Chondrocyte (in vitro differentiated cells): ENCODE measurements at regions not wholly inside any gene's neighbourhood (a gene's known extent, or its start where the extent isn't known, plus 50 kb on each side); places are given as distances from the start of the nearest gene placed in this dataset.

Source experiments
- DNase-seq: peaks from one replicate; pipeline ENCODE4 v3.0.0; 2021; ENCODE audit warnings: mixed read lengths, low spot score
- H3K27ac Mint-ChIP-seq: one replicate; pipeline ENCODE4 v1.8.0; 2021; ENCODE audit warnings: mild to moderate bottlenecking, moderate library complexity, mixed read lengths; ENCODE audit not compliant: unreplicated experiment
- H3K27me3 Mint-ChIP-seq: 2 replicates; pipeline ENCODE4 v1.8.0; 2021; ENCODE audit warnings: low read depth, mixed read lengths
- H3K36me3 Mint-ChIP-seq: 2 replicates; pipeline ENCODE4 v1.8.0; 2021; ENCODE audit warnings: low read depth, mixed read lengths
- H3K4me1 Mint-ChIP-seq: 2 replicates; pipeline ENCODE4 v1.8.0; 2021; ENCODE audit warnings: low read depth, mild to moderate bottlenecking, mixed read lengths
- H3K4me3 Mint-ChIP-seq: one replicate; pipeline ENCODE4 v1.8.0; 2021; ENCODE audit warnings: mild to moderate bottlenecking, moderate library complexity, mixed read lengths; ENCODE audit not compliant: unreplicated experiment
- H3K9me3 Mint-ChIP-seq: 2 replicates; pipeline ENCODE4 v1.8.0; 2021; ENCODE audit warnings: low read depth, mixed read lengths
- TF ChIP-seq, protein P1 (sequence below): fragments of 200-600 bp; sonication (generic); IDR thresholded peaks from 2 replicates; pipeline ENCODE4 v1.5.0; 2021; ENCODE audit warnings: antibody characterized with exemption, mild to moderate bottlenecking, moderate library complexity

DNA sequence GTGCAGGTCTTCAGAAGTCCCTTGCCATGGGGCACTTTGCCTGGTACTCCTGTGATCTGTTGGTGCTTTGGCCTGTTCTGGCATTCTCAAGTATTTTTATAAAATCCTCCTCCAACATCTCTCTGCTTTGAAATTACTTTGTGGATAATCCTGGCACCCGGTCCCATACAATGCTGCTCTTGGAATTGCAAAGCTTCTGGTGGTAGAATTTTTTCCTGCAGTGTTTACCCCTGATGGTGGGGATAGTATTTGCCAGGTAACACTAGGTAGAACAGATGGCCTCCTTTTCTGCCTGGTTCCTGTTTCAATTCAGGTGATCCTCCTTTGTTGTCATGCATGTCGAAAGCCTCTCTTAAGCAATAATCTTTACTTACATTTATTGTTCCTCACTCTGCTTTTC lies 109.8 kb upstream of the ATP10B start:
- Mint-ChIP-seq H3K4me1 (no peaks in the 10 kb centered on the region), H3K36me3 (no peaks in the 10 kb centered on the region), H3K27me3 (peaks cover 6% of the 10 kb centered on the region), H3K27ac (no peak overlapping the region), H3K9me3 (no peaks in the 10 kb centered on the region), H3K4me3 (no peak overlapping the region)
- no peak for DNase-seq
- TF ChIP-seq, protein P1, sequence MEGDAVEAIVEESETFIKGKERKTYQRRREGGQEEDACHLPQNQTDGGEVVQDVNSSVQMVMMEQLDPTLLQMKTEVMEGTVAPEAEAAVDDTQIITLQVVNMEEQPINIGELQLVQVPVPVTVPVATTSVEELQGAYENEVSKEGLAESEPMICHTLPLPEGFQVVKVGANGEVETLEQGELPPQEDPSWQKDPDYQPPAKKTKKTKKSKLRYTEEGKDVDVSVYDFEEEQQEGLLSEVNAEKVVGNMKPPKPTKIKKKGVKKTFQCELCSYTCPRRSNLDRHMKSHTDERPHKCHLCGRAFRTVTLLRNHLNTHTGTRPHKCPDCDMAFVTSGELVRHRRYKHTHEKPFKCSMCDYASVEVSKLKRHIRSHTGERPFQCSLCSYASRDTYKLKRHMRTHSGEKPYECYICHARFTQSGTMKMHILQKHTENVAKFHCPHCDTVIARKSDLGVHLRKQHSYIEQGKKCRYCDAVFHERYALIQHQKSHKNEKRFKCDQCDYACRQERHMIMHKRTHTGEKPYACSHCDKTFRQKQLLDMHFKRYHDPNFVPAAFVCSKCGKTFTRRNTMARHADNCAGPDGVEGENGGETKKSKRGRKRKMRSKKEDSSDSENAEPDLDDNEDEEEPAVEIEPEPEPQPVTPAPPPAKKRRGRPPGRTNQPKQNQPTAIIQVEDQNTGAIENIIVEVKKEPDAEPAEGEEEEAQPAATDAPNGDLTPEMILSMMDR, result no peak

DNA sequence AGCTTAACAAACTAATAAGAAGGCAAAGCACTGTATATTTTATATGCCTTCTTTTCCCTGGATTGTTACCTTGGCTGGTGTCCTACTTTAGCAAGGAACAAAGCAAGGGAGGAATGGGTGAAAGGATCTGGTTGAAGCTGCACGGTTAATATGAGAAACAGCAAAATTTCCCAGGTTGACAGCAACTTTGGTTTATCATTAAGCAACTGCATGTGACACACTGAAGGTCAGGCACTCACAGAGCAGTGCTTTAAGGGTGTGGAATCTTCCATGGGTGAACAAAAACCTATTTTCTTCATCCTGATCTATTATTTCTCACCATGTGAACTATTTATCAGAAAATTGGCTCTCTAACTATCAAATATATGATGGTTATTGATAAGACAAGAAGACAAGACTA lies 109.0 kb upstream of the ATP10B start:
- no peak for DNase-seq
- Mint-ChIP-seq H3K36me3 (no peaks in the 10 kb centered on the region), H3K4me3 (no peak overlapping the region), H3K4me1 (no peaks in the 10 kb centered on the region), H3K27me3 (peaks cover 6% of the 10 kb centered on the region), H3K9me3 (no peaks in the 10 kb centered on the region), H3K27ac (no peak overlapping the region)
- TF ChIP-seq, protein P1, result no peak

DNA sequence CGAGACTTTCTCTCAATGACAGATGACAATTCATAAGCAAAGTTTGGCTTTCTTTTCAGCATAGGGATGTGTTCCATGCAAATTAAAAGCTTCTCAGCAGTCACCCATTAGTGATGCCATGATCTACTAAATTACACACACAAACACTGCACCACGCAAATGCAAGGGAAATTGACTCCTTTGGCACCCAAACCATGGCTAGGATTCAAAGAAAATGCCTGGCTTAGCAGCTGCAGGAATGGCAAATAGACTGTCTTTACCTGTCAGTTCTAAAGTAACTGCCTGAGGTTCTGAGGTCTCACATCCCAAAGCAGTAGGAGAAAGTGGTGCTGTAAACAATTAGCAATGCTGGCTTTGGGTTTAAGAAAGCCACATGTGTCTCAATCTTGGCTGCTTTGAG lies 108.6 kb upstream of the ATP10B start:
- Mint-ChIP-seq H3K4me1 (no peaks in the 10 kb centered on the region), H3K27ac (no peak overlapping the region), H3K9me3 (no peaks in the 10 kb centered on the region), H3K4me3 (no peak overlapping the region), H3K27me3 (peaks cover 6% of the 10 kb centered on the region), H3K36me3 (no peaks in the 10 kb centered on the region)
- TF ChIP-seq, protein P1, result no peak
- DNase-seq, result no peak

DNA sequence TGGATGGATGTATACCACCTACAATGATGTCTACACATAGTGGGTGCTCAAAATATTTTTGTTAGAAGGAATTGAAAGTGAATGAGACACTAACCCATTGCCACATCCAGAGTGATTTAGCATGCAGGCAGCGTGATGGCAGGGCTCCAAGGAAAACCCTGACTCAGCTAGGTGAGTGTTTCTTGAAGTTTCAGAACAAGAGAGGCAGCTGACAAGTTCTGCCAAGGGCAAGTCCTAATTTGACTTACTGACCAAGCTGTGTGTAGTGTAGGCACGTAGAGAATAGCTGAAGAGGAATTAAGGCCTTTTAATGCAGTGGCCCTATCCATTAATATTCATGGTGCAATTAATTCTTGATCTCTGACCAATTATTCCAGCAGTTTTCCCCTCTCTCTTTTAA lies 107.8 kb upstream of the ATP10B start:
- Mint-ChIP-seq H3K27me3 (peaks cover 5% of the 10 kb centered on the region), H3K4me3 (no peak overlapping the region), H3K9me3 (no peaks in the 10 kb centered on the region), H3K27ac (no peak overlapping the region), H3K36me3 (no peaks in the 10 kb centered on the region), H3K4me1 (no peaks in the 10 kb centered on the region)
- no peak for DNase-seq
- TF ChIP-seq, protein P1, result no peak

DNA sequence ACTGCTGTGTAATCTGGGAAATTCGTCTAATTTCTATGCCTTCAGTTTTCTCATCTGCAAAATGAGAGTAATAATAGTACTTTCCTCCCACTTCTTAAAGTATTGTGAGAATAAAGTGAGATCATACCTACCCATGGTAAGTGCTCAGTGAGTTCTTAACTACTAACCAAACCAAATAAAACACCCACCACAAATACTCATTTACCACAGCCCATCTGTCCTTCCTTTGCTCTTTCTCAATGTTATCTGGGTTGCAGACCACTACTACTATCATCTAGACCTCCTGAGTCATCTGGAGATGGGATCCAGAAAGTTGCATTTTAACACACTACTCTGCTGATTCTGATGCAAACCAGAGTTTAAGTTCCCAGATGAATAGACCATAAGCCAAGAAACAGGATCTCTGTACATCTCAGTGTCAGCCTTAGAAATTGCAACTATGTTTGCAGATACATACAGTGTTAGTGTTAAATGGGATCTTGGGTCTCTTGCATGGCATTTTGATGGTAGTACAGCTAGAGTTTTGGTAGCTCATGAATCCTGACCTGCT lies 105.4 kb upstream of the ATP10B start:
- Mint-ChIP-seq H3K9me3 (no peaks in the 10 kb centered on the region), H3K36me3 (no peaks in the 10 kb centered on the region), H3K4me3 (no peak overlapping the region), H3K27me3 (peaks cover 3% of the 10 kb centered on the region), H3K27ac (no peak overlapping the region), H3K4me1 (no peaks in the 10 kb centered on the region)
- TF ChIP-seq, protein P1, result no peak
- DNase-seq, result no peak
